ENCODE measurements at regions not wholly inside any gene's neighbourhood (a gene's known extent, or its start where the extent isn't known, plus 50 kb on each side); places are given as distances from the start of the nearest gene placed in this dataset.

- no peak for TF ChIP-seq CTCF (conservative IDR thresholded peaks at IDR 0.05)
- no peak overlapping the region for H3K27ac ChIP-seq
Observed at GRCh38 chr22:35138521-35138920, 72.6 kb downstream of the ISX start.

- no peak overlapping the region for H3K27ac ChIP-seq
- peak; percentile 23; the same call in 1 of the 2 replicates for TF ChIP-seq CTCF (conservative IDR thresholded peaks at IDR 0.05)
Observed at GRCh38 chr22:35140879-35141745, 75.2 kb downstream of the ISX start.

- no peak for TF ChIP-seq CTCF (conservative IDR thresholded peaks at IDR 0.05)
- no peak overlapping the region for H3K27ac ChIP-seq
Observed at GRCh38 chr22:35148381-35148780, 82.4 kb downstream of the ISX start.

GRCh38 chr22:35148866-35149548, 83.0 kb downstream of the ISX start:
- H3K27ac ChIP-seq: no peak overlapping the region
- TF ChIP-seq CTCF (conservative IDR thresholded peaks at IDR 0.05): no peak

GRCh38 chr22:35150183-35151107, 84.5 kb downstream of the ISX start:
- peak; percentile 90 for TF ChIP-seq CTCF (conservative IDR thresholded peaks at IDR 0.05)
- H3K27ac ChIP-seq: no peak overlapping the region

- no peak for TF ChIP-seq CTCF (conservative IDR thresholded peaks at IDR 0.05)
- no peak overlapping the region for H3K27ac ChIP-seq
Observed at GRCh38 chr22:35152316-35152715, 86.4 kb downstream of the ISX start.
